Ramos (cell line): ENCODE measurements at regions not wholly inside any gene's neighbourhood (a gene's known extent, or its start where the extent isn't known, plus 50 kb on each side); places are given as distances from the start of the nearest gene placed in this dataset.
"Not testable (repeated sequence)": the region's sequence is repeated elsewhere in the genome, so short reads cannot be mapped to it uniquely, and the experiment has no call there.

Source experiments
- in situ Hi-C: fragments of 300-500 bp; cut with MboI; formaldehyde crosslinking; loops from one replicate; pipeline ENCODE4 v1.14.3; 2022; ENCODE audit warnings: low sequenced_read_pairs; ENCODE audit not compliant: unreplicated experiment

GRCh38 chr15:63434576-63435186 is 53.0 kb upstream of the CA12 start:
- in situ Hi-C loops: no loop called here

- in situ Hi-C loops: no loop called here
Measured at GRCh38 chr15:63435204-63435820, 53.7 kb upstream of the CA12 start.

- in situ Hi-C loops: no loop called here
Measured at GRCh38 chr15:63436341-63436740, 54.7 kb upstream of the CA12 start.

- in situ Hi-C loops: no loop called here
Measured at GRCh38 chr15:63436872-63437375, 55.3 kb upstream of the CA12 start.

- in situ Hi-C loops: no loop called here
Measured at GRCh38 chr15:63439536-63440264, 58.1 kb upstream of the CA12 start.

GRCh38 chr15:63440265-63440648 is 58.6 kb upstream of the CA12 start:
- in situ Hi-C loops: no loop called here

GRCh38 chr15:63440756-63441155 is 59.1 kb upstream of the CA12 start:
- in situ Hi-C loops: no loop called here

GRCh38 chr15:63441266-63441665 is 59.6 kb upstream of the CA12 start:
- in situ Hi-C loops: no loop called here

- in situ Hi-C loops: no loop called here
Measured at GRCh38 chr15:63442080-63442479, 60.4 kb upstream of the CA12 start.

GRCh38 chr15:63444611-63445010 is 59.8 kb upstream of the USP3 start:
- in situ Hi-C loops: no loop called here

- in situ Hi-C loops: no loop called here
Measured at GRCh38 chr15:63446255-63446654, 58.1 kb upstream of the USP3 start.

GRCh38 chr15:63447017-63447676 is 57.2 kb upstream of the USP3 start:
- in situ Hi-C loops: no loop called here

- in situ Hi-C loops: no loop called here
Measured at GRCh38 chr15:63448266-63448665, 56.1 kb upstream of the USP3 start.

GRCh38 chr15:63448872-63449555 is 55.4 kb upstream of the USP3 start:
- in situ Hi-C loops: not testable (repeated sequence)

GRCh38 chr15:63449731-63450130 is 54.7 kb upstream of the USP3 start:
- in situ Hi-C loops: loop anchor here (25.0 kb wide), 1 partner anchor 438 kb away; no protein-coding TSS in a partner anchor

- in situ Hi-C loops: loop anchor here (25.0 kb wide), 1 partner anchor 436 kb away; no protein-coding TSS in a partner anchor
Measured at GRCh38 chr15:63450884-63451225, 53.5 kb upstream of the USP3 start.

- in situ Hi-C loops: loop anchor here (25.0 kb wide), 1 partner anchor 436 kb away; no protein-coding TSS in a partner anchor
Measured at GRCh38 chr15:63451671-63452315, 52.6 kb upstream of the USP3 start.

- in situ Hi-C loops: loop anchor here (25.0 kb wide), 1 partner anchor 435 kb away; no protein-coding TSS in a partner anchor
Measured at GRCh38 chr15:63452552-63453136, 51.7 kb upstream of the USP3 start.

- in situ Hi-C loops: loop anchor here (25.0 kb wide), 1 partner anchor 434 kb away; no protein-coding TSS in a partner anchor
Measured at GRCh38 chr15:63453186-63453905, 51.0 kb upstream of the USP3 start.
